CD4-positive, alpha-beta T cell treated with Interleukin-15 for 1 hour (primary cell): ENCODE measurements at regions not wholly inside any gene's neighbourhood (a gene's known extent, or its start where the extent isn't known, plus 50 kb on each side); places are given as distances from the start of the nearest gene placed in this dataset.

Experiments used
- DNase-seq: peaks from one replicate; pipeline ENCODE4 v3.0.0-alpha.2; 2020

DNA sequence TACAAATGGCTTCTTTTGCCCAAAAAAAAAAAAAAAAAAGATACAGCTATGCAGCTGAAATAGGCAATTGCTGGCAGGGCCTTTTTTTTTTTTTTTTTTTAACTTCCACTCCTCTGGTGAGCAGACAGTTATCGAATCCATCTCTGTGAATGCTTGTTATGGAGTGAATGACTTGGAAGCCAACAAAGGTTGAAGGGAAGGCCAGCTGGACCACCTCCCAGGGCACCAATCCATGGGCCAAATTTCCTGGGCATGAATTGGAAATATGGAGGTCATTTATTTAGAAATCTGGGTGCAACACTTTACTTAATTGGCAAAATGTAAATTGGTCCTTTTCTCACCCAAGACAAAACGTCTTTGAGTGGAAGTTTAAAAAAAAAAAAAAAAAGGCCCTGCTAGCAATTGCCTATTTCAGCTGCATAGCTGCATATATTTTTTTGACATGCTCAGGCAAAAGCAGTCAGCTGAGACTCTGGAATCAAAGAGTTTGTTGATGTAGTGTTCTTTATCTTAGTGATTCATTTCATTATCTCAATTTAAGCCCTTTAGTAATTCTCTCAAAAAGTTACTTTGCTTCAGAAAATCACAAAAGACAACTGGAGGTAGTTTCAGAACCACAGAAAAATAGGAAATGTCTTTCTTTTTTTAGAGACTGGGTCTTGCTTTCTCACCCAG, 392.2 kb upstream of the KLF4 start:
- DNase-seq: no peak

GRCh38 chr9:107878462-107878861, 388.9 kb upstream of the KLF4 start:
- DNase-seq: no peak

DNA sequence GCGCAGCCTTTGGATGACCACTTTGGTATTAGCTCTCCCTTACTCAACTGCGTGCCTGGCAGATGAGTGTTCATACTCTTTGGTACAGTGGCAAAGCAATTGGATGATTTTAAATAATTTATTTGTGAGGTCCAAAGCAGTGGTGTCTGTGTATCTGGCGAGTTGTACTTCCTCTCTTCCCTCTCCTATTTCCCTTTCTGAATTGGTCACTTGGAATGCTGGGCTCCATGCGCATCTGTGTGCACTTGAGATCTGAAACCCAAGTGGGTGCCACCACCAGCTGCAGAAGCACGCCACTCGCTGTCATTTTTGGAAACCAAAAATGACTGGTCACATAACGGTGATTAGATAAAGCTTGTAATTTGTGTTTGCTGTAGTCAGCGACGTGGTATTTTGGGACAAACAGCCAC, 386.0 kb upstream of the KLF4 start:
- DNase-seq: no peak

- DNase-seq: no peak
Measured at GRCh38 chr9:107874591-107875369, 385.2 kb upstream of the KLF4 start.

GRCh38 chr9:107874137-107874536, 384.6 kb upstream of the KLF4 start:
- DNase-seq: no peak

DNA sequence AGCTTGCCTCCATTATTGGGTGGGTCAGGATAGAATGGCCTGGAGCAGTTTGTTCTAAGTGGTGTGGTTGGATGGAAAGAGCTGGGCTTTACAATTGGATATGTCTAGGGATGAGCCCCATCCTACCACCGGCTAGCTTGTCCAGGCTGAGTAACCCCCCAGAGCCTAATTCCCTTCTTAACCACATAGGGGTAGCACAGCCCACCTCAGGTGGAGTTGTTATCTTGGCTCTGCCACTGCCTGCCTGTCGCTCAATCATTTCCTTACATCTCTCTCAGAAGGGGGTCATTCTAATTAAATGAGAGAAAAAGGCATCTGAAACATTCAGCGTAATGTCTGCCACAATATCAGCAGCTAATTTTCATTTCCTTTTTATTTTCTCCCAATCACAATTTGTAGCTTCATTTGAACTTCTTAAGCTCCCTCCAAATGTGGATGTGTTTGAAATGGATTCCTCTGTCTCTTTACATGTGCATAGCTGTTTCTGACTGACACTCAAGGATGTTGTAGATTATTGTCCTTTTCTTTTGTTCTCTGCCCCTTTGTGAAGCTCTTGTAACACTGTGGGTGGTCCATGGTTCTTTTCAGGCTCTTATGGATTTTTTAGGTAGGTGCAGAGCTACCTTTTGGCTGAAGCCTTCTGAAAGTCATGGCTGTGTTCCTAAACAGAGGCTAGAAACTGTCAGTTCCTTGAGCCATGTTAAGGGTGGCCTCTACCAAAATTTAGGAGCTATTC, 383.1 kb upstream of the KLF4 start:
- no peak for DNase-seq

DNA sequence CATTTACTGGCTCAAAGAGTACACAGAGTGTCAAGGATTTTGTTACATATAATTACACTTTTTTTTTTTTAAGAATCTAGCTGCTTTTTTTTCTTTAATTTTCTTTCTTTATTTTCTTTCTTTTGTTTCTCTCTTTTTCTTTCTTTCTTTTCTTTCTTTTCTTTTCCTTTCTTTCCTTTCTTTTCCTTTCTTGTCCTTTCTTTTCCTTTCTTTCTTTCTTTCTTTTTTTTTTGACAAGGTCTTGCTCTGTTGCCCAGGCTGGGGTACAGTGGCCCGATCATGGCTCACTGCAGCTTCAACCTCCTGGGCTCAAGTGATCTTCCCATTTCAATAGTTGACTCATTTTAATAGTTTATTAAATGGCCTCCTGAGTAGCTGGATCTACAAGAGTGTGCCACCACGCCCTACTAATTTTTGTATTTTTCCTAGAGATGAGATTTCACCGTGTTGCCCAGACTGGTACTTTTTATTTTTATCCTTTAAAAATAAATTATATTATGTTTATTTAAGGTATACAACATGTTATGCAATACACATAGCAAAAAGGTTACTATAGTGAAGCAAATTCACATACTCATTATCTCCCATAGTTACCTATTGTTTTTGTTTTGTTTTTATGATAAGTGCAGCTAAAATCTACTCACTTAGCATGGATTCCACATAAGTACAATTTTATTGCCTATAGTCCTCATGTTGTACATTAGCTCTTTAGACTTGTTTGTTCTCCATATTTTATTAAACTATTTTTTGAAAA, 381.5 kb upstream of the KLF4 start:
- no peak for DNase-seq

- DNase-seq: no peak
Measured at GRCh38 chr9:107870221-107870620, 380.7 kb upstream of the KLF4 start.

GRCh38 chr9:107869111-107869510, 379.5 kb upstream of the KLF4 start:
- DNase-seq: no peak

DNA sequence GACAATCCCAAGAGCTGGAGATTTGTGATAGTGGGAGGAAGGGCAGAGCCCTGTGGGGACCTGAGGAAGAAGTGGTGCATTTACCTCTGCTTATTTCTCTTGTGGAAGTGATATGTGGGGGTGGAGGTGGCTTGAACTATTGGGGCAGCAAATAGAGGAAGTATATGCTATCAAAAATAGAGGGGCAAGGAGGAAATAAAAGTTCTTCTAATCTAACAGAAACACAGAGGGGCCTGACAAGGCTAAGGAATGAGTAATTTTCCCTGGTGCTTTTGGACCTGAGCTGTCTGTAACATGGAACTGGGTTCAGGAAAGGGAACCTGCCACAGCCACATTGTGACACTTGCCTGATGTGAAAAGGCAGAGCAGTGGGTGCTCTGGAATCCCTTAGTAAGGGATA, 378.6 kb upstream of the KLF4 start:
- DNase-seq: no peak

DNA sequence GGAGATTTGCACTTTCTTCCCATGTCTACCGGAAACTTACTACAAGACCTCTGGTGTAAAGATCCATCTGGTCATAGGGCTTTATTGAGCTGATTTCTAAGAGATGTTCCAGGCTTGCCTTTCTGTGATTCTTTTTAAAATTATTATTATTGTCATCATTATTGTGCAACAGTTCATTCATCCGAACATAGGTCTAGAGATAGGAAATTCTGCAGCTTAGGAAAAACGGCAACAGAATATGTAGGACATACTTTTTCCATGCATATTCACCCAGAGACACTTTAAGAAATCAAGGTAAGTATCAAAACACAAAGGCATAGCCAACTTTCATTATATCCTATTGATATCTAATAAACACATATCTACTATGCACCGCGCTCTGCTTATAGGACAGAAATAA, 378.2 kb upstream of the KLF4 start:
- DNase-seq: no peak

GRCh38 chr9:107866711-107867311, 377.2 kb upstream of the KLF4 start:
- DNase-seq: no peak

DNA sequence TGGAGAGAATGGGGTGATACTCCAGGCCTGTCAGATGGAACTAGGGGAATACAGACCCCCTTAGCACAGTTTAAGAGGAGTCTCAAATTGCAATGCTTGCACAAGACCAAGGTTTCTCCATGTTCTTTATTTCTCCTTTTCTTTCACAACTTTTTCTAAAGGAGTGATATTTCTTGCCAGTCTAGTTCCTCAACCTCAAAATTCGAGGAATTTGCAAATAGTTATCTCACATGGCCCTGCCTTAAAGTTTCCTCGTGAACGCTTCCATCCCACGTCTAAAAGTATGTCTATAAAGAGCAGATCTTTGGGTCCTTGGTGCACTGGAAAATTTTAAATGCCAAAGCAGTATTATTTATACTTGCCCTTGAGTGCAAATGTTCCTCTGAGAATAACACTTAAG, 373.8 kb upstream of the KLF4 start:
- no peak for DNase-seq

- no peak for DNase-seq
Measured at GRCh38 chr9:107862881-107863280, 373.3 kb upstream of the KLF4 start.

DNA sequence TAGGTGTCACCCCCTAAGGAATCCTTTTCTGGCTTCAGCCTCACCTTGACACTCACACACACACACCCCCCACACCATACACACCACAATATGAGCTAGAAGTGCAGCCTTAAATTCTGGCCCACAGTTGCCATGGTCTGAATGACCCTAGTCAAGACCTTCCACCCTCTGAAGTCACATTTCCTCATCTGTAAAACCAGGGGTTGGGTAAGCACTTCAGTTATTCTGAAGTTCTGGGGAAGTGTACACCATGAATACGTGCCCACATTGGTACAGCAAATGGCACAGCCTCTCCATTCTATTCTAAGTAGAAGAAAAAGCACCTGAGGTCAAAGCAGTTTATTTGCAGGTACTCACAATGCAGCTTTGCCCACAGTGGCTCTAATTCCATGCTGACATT, 372.8 kb upstream of the KLF4 start:
- no peak for DNase-seq

GRCh38 chr9:107861075-107861474, 371.5 kb upstream of the KLF4 start:
- no peak for DNase-seq

GRCh38 chr9:107858260-107858659, 368.7 kb upstream of the KLF4 start:
- DNase-seq: no peak

DNA sequence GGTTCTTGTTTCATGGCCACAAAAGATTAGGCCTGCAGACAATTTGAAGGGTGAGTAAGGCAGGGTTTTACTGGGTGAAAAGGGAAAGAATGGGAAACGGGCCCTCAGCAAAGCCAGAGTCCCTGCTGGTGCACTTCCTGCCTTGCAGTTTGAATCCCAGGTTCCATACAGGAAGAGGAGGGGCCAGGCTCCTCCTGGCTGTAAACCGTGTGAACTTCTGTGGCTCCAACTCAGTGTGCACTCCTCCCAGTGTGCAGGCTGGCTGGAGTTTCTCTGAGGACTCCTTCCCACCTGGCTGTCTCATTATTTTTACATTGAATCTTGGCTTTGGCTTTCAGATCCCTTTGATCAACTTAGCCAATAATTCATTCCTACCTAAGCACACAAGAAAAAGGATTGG, 367.1 kb upstream of the KLF4 start:
- DNase-seq: no peak

DNA sequence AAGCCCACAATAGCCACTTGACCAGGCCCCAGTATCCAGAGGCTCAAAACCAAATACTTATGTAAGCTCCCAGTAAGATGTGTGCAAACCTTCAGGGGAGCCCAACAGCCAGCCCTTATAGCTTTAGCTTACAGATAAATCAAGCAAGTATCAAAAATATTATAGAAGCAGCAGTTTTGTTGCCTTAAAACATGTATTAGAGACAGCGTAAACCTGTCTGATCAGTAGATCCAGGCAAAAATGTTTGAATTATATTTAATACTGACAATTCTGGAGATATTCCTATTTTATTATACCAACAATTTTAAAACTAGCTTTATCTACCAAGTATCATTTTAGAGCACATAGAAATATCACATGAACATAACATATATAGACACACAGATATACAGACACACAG, 365.6 kb upstream of the KLF4 start:
- DNase-seq: no peak

DNA sequence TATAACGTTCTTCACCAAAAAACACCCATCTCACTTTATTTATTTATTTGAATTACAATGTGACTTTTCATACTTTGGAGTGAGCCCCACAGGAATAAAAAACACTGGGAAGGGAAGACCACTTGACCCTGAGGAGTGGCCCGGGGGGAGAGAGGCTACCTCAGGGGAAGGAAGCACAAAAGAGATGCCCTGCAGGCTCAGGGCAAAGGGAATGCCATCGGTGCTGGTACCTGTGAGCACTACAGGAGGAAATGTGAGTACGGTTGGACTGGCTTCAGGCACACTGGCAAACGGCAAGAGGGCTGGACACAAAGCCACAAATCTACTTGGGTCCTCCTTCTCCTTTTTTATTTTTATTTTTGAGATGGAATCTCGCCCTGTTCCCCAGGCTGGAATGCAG, 363.9 kb upstream of the KLF4 start:
- no peak for DNase-seq

GRCh38 chr9:107852891-107853290, 363.3 kb upstream of the KLF4 start:
- no peak for DNase-seq

GRCh38 chr9:107850653-107851052, 361.1 kb upstream of the KLF4 start:
- no peak for DNase-seq
